Sigmoid colon (tissue), 6 donors: ENCODE measurements at regions not wholly inside any gene's neighbourhood (a gene's known extent, or its start where the extent isn't known, plus 50 kb on each side); places are given as distances from the start of the nearest gene placed in this dataset.

Source experiments
- DNase-seq: peaks from one replicate; pipeline ENCODE4 v3.0.0-alpha.2; 2019
- H3K27ac ChIP-seq, 4 donors: fragments of 200-600 bp; sonication (generic); one replicate each; pipeline ENCODE4 v1.5.1; 2016 to 2019; ENCODE audit warnings: mild to moderate bottlenecking in 1 of 4
- H3K27me3 ChIP-seq, 3 donors: fragments of 200-600 bp; sonication (generic); one replicate each; pipeline ENCODE4 v1.5.1; 2019; ENCODE audit warnings: mild to moderate bottlenecking in 1 of 3
- H3K36me3 ChIP-seq, 4 donors: fragments of 200-600 bp; sonication (generic); one replicate each; pipeline ENCODE4 v1.5.1; 2016 to 2019
- H3K4me1 ChIP-seq, 4 donors: fragments of 200-600 bp; sonication (generic); one replicate each; pipeline ENCODE4 v1.5.1; 2017 to 2019
- H3K4me3 ChIP-seq, 4 donors: fragments of 200-600 bp; sonication (generic); one replicate each; pipeline ENCODE4 v1.5.1; 2017 to 2019; ENCODE audit warnings: mild to moderate bottlenecking in 2 of 4, moderate library complexity in 1 of 4
- H3K9me3 ChIP-seq, 4 donors: fragments of 200-600 bp in 3 of 4; sonication (generic) in 3 of 4; one replicate each; pipeline versions ENCODE4 v1.5.1 to v1.6.1; 2013 to 2019
- EP300 ChIP-seq, 4 donors: sonication (generic); formaldehyde crosslinking; IDR thresholded peaks; one replicate each; pipeline ENCODE4 v1.6.1; 2017; ENCODE audit warnings: antibody characterized with exemption in 4 of 4
- POLR2A ChIP-seq, 2 donors: fragments of 450-650 bp; IDR thresholded peaks; one replicate each; pipeline ENCODE4 v1.6.1; 2016; ENCODE audit warnings: antibody characterized with exemption in 2 of 2, mild to moderate bottlenecking in 2 of 2, moderate library complexity in 2 of 2
- POLR2AphosphoS5 ChIP-seq, 4 donors: sonication (generic); formaldehyde crosslinking; IDR thresholded peaks; one replicate each; pipeline ENCODE4 v1.6.1; 2017; ENCODE audit warnings: antibody characterized with exemption in 4 of 4
- WGBS, 2 donors: extraction: QIAGEN DNeasy Blood & Tissue Kit; methylation state at CpG; one replicate each; pipeline ENCODE4 v1.1.7; 2013; 5-methylcytosine and 5-hydroxymethylcytosine counted together
- intact Hi-C: fragments of 100-400 bp; cut with DNase I; formaldehyde crosslinking; loops from one replicate; pipeline ENCODE4 v1.15.1; 2023
- TF ChIP-seq, protein P1 (sequence below), 4 experiments: fragments of 450-650 bp in 3 of 4; fragments of 200-600 bp in 1 of 4; IDR thresholded peaks; one replicate each; pipeline ENCODE4 v1.5.1; 2016 to 2019; ENCODE audit warnings: antibody characterized with exemption in 4 of 4, mild to moderate bottlenecking in 3 of 4, moderate library complexity in 2 of 4
- donor health status: healthy with polysubstance abuse.
- donor health status: healthy.

- TF ChIP-seq EP300 (IDR thresholded peaks at IDR 0.05) (no peak), POLR2A (IDR thresholded peaks at IDR 0.05) (no peak), POLR2AphosphoS5 (IDR thresholded peaks at IDR 0.05) (no peak)
- TF ChIP-seq, protein P1, sequence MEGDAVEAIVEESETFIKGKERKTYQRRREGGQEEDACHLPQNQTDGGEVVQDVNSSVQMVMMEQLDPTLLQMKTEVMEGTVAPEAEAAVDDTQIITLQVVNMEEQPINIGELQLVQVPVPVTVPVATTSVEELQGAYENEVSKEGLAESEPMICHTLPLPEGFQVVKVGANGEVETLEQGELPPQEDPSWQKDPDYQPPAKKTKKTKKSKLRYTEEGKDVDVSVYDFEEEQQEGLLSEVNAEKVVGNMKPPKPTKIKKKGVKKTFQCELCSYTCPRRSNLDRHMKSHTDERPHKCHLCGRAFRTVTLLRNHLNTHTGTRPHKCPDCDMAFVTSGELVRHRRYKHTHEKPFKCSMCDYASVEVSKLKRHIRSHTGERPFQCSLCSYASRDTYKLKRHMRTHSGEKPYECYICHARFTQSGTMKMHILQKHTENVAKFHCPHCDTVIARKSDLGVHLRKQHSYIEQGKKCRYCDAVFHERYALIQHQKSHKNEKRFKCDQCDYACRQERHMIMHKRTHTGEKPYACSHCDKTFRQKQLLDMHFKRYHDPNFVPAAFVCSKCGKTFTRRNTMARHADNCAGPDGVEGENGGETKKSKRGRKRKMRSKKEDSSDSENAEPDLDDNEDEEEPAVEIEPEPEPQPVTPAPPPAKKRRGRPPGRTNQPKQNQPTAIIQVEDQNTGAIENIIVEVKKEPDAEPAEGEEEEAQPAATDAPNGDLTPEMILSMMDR (IDR thresholded peaks at IDR 0.05), result no peak
- WGBS, 2 donors, result 57 to 63% methylated on average over 7 of the region's 7 CpGs
- intact Hi-C loops, result no loop called here
- Histone ChIP-seq H3K4me1 (peaks cover 0 to 8% (median 8%) of the 10 kb centered on the region in 4 donors), H3K9me3 (no peaks in the 10 kb centered on the region), H3K36me3 (no peaks in the 10 kb centered on the region), H3K27ac (no peak overlapping the region), H3K4me3 (no peak overlapping the region), H3K27me3 (no peaks in the 10 kb centered on the region)
- no peak for DNase-seq
These were observed 99.0 kb downstream of the IER5 start for GRCh38 chr1:181187337-181188126.

GRCh38 chr1:181189245-181189644 is 100.7 kb downstream of the IER5 start:
- intact Hi-C loops, result no loop called here
- no peak overlapping the region for H3K27ac ChIP-seq
- H3K36me3 ChIP-seq, result no peaks in the 10 kb centered on the region
- no peak overlapping the region for H3K4me3 ChIP-seq
- H3K4me1 ChIP-seq, result peaks cover 0 to 8% (median 8%) of the 10 kb centered on the region in 4 donors
- no peaks in the 10 kb centered on the region for H3K9me3 ChIP-seq
- no peak for TF ChIP-seq EP300 (IDR thresholded peaks at IDR 0.05)
- no peak for TF ChIP-seq POLR2AphosphoS5 (IDR thresholded peaks at IDR 0.05)
- TF ChIP-seq POLR2A (IDR thresholded peaks at IDR 0.05), result no peak
- TF ChIP-seq, protein P1 (IDR thresholded peaks at IDR 0.05), result no peak
- H3K27me3 ChIP-seq, result no peaks in the 10 kb centered on the region
- 85 to 89% methylated on average over 7 of the region's 7 CpGs for WGBS, 2 donors
- DNase-seq, result no peak

- 7 to 10% methylated on average over 40 of the region's 40 CpGs for WGBS, 2 donors
- Histone ChIP-seq H3K9me3 (no peaks in the 10 kb centered on the region), H3K4me1 (peaks cover 0 to 8% (median 8%) of the 10 kb centered on the region in 4 donors), H3K36me3 (no peaks in the 10 kb centered on the region), H3K4me3 (peak overlapping the region in 3 of 4 donors; percentile 11 to 34 (median 31)), H3K27me3 (no peaks in the 10 kb centered on the region), H3K27ac (no peak overlapping the region)
- no peak for TF ChIP-seq POLR2A (IDR thresholded peaks at IDR 0.05)
- TF ChIP-seq, protein P1 (IDR thresholded peaks at IDR 0.05), result peak; percentile 53 to 99 (median 84)
- no peak for TF ChIP-seq EP300 (IDR thresholded peaks at IDR 0.05)
- TF ChIP-seq POLR2AphosphoS5 (IDR thresholded peaks at IDR 0.05), result no peak
- no peak for DNase-seq
- intact Hi-C loops, result loop anchor here (1.0 kb wide), 1 partner anchor 235 kb away; no protein-coding TSS in a partner anchor
These were observed 101.3 kb downstream of the IER5 start for GRCh38 chr1:181189691-181190363.

DNA sequence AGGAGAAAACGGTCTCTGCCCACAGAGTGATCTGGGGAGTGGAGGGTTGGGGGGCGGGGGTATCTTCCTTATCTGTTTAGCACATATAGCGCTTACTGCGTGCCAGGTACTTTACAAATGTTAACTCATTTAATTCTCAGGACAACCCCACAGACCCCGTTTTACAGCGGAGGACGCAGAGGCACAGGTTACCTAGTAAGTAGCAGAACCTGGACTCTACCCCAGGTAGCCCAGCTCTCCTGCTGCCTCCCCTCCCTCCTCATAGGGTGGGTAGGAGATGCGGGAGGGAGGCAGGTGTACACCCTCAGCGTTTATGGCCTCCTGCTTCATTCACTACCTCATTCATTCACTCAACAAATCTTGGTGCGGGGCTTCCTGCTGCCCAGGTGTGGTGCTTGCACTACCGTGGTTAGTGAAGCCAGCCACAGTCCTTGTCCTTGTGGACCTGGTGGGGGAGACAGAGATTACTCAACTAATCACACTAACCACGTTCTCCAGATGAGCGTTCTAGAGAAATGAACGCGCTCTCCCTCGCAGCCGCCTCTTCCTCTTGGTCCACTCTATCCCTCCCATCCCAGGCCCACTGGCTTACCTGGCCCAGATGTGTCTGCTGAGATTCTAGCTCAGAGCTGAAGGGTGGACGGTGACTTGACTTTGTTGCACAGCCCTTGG is 102.0 kb downstream of the IER5 start:
- Histone ChIP-seq H3K36me3 (no peaks in the 10 kb centered on the region), H3K27ac (no peak overlapping the region), H3K4me1 (peaks cover 0 to 8% (median 8%) of the 10 kb centered on the region in 4 donors), H3K9me3 (no peaks in the 10 kb centered on the region), H3K27me3 (no peaks in the 10 kb centered on the region), H3K4me3 (peak overlapping the region in 2 of 4 donors; percentile 31 to 34)
- intact Hi-C loops, result loop anchor here (1.0 kb wide), 1 partner anchor 235 kb away; no protein-coding TSS in a partner anchor
- WGBS, 2 donors, result 39 to 60% methylated on average over 18 of the region's 18 CpGs
- no peak for DNase-seq
- TF ChIP-seq, protein P1 (IDR thresholded peaks at IDR 0.05), result no peak
- no peak for TF ChIP-seq POLR2AphosphoS5 (IDR thresholded peaks at IDR 0.05)
- no peak for TF ChIP-seq POLR2A (IDR thresholded peaks at IDR 0.05)
- no peak for TF ChIP-seq EP300 (IDR thresholded peaks at IDR 0.05)
